Activated naive CD8-positive, alpha-beta T cell treated with anti-CD3 and anti-CD28 coated beads for 36 hours (primary cell): ENCODE measurements at regions not wholly inside any gene's neighbourhood (a gene's known extent, or its start where the extent isn't known, plus 50 kb on each side); places are given as distances from the start of the nearest gene placed in this dataset.
"Not testable (repeated sequence)": the region's sequence is repeated elsewhere in the genome, so short reads cannot be mapped to it uniquely, and the experiment has no call there.

ENCODE experiments used
- DNase-seq: peaks from one replicate; pipeline ENCODE4 v3.0.0; 2021
- H3K27ac Mint-ChIP-seq: one replicate; pipeline ENCODE4 v1.8.0; 2022; ENCODE audit warnings: mild to moderate bottlenecking, moderate library complexity, mixed read lengths
- H3K27me3 Mint-ChIP-seq: one replicate; pipeline ENCODE4 v1.8.0; 2022; ENCODE audit warnings: mild to moderate bottlenecking, mixed read lengths
- H3K36me3 Mint-ChIP-seq: one replicate; pipeline ENCODE4 v1.8.0; 2021; ENCODE audit warnings: mild to moderate bottlenecking, mixed read lengths
- H3K4me1 Mint-ChIP-seq: one replicate; pipeline ENCODE4 v1.8.0; 2021; ENCODE audit warnings: mixed read lengths
- H3K4me3 Mint-ChIP-seq: one replicate; pipeline ENCODE4 v1.8.0; 2022; ENCODE audit warnings: mild to moderate bottlenecking, moderate library complexity, mixed read lengths
- H3K9me3 Mint-ChIP-seq: one replicate; pipeline ENCODE4 v1.8.0; 2022; ENCODE audit warnings: mixed read lengths

DNA sequence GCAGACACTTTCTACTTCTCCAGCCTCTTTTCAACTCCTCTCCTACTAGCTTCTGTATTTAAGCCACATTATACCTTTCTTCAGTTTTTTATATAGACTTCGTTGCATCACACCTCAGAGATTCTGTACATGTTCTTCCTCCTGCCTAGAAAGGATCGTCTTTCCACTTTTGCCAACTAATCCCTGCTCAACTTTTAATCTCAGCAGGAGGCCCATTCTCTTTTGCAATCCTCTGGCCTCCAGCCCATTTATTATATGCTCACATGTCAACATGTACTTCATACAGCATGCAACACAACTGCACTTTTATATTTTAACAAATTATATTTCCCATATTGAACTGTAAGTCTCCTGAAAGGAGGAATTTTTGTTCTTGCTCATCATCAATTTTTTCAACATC is 476.5 kb upstream of the SMIM31 start:
- H3K4me1 Mint-ChIP-seq, DNase-seq, H3K4me3 Mint-ChIP-seq, H3K27me3 Mint-ChIP-seq, H3K27ac Mint-ChIP-seq, H3K36me3 Mint-ChIP-seq, H3K9me3 Mint-ChIP-seq: not testable (repeated sequence)

DNA sequence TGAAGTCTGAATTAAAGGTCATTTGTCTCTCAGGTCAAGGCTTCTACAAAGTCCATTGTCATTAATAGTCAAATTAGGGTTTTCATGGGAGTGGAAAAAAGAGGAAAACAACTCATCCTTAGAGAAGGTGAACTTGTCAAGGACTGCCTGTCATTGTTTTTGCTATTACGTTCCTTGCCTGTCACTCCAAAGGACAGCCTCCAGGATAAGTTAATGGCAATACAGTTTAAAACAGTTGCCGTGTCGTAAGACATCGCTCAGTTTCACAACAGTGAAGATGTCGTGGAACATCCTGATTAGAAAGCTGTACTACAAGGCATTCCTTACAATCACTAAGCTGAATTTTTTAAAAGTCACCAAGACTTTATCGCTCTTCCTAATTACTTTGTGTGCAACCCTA is 466.8 kb upstream of the SMIM31 start:
- Mint-ChIP-seq H3K4me1 (no peaks in the 10 kb centered on the region), H3K27ac (no peak overlapping the region), H3K36me3 (no peaks in the 10 kb centered on the region), H3K9me3 (no peaks in the 10 kb centered on the region), H3K4me3 (no peak overlapping the region), H3K27me3 (no peaks in the 10 kb centered on the region)
- DNase-seq: no peak

DNA sequence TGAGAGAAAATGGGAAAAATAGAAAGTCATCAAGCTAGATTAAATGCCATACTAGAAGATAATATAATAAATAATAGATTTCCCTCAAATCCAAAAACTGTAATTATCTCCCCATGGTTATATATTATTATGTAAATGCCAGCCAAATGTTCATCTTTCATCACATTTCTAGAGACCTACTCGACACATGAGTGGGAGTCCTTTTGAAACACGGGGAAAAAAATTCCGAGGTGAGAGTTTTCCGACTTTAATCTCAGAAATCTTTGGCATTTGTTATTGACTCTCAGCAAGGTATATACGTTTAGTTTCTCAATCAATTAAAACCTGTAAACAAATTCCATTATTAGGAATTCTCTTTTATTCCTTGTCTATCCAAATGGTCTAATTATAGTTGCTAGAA is 465.4 kb upstream of the SMIM31 start:
- no peak for DNase-seq
- Mint-ChIP-seq H3K4me1 (no peaks in the 10 kb centered on the region), H3K4me3 (no peak overlapping the region), H3K36me3 (no peaks in the 10 kb centered on the region), H3K9me3 (no peaks in the 10 kb centered on the region), H3K27me3 (no peaks in the 10 kb centered on the region), H3K27ac (no peak overlapping the region)

DNA sequence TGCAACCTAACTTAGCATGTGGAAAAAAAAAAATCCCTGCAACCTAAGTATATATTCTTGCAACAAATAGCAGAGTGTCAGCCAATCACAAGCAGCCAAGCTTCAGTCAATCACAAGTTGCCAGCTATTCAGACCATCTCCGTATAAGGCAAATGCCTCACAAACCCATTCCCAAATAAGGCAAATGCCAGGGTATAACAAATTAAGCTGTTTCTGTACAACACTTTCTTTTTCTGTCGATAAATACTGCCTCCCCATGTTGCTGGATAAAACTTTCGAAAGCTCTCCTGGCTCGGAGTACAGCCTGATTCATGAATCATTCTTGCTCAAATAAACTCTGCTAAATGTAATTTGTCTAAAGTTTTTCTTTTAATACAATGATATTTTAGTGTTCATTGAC is 460.7 kb upstream of the SMIM31 start:
- Mint-ChIP-seq H3K4me3 (no peak overlapping the region), H3K27ac (no peak overlapping the region), H3K36me3 (no peaks in the 10 kb centered on the region), H3K4me1 (no peaks in the 10 kb centered on the region), H3K27me3 (no peaks in the 10 kb centered on the region), H3K9me3 (no peaks in the 10 kb centered on the region)
- no peak for DNase-seq

DNA sequence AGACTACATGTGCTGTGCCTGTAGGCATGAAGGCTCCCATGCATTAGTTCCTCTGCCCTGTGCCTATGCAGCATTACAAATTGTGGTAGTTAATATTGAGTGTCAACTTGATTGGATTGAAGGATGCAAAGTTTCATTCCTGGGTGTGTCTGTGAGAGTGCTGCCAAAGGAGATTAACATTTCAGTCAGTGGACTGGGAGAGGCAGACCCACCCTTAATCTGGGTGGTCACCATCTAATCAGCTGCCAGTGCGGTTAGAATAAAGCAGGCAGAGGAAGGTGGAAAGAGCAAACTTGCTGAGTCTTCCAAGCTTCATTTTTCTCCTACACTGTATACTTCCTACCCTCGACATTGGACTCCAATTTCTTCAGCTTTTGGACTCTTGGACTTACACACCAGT is 460.2 kb upstream of the SMIM31 start:
- no peaks in the 10 kb centered on the region for H3K4me1 Mint-ChIP-seq
- H3K4me3 Mint-ChIP-seq: no peak overlapping the region
- no peaks in the 10 kb centered on the region for H3K27me3 Mint-ChIP-seq
- H3K27ac Mint-ChIP-seq: no peak overlapping the region
- no peaks in the 10 kb centered on the region for H3K9me3 Mint-ChIP-seq
- no peak for DNase-seq
- H3K36me3 Mint-ChIP-seq: no peaks in the 10 kb centered on the region

DNA sequence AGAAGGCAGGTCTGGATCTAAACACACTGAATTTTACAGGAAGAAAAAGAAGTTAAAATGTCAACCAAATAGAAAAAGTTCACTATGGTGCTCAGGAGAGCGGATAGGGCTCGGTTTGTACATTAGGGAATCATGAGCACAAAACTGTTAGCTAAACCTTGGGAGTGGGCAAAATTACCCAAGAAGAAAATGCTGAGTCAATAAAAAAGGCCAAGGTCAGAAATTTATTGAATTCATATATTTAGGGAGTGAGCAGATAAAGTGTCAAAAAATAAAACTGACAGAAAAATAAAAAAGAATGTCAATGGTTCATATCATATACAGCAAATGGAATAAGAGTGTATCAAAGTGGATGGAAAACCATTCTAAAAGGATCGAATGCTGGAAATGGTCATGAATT is 452.5 kb upstream of the SMIM31 start:
- Mint-ChIP-seq H3K4me3 (no peak overlapping the region), H3K4me1 (no peaks in the 10 kb centered on the region), H3K36me3 (no peaks in the 10 kb centered on the region), H3K27me3 (no peaks in the 10 kb centered on the region), H3K9me3 (no peaks in the 10 kb centered on the region), H3K27ac (no peak overlapping the region)
- no peak for DNase-seq

DNA sequence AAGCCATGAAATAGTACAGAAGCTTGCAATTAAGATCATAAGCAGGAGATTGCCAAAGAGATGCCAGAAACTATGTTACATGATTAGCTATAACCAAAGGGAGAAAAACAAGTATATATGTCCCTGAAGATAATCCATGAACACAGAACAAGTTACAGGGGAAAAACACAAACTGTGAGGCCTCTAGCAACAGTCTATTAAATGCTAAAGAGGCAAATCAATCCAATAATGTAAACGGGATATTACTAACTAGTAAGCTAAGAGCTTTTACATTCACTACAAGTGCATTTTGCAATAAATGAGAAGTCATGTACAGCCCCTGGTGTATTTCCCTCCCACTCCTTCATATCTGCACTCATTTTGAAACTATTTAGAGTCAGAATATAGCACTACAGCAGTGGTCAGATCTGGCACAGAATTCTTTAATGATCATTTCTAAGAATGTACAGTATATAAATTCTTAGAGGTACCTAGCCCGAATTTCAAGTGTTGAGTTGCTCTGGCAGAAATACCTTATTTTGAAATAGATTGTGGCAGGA is 449.8 kb upstream of the SMIM31 start:
- Mint-ChIP-seq H3K27me3 (no peaks in the 10 kb centered on the region), H3K27ac (no peak overlapping the region), H3K36me3 (no peaks in the 10 kb centered on the region), H3K9me3 (no peaks in the 10 kb centered on the region), H3K4me3 (no peak overlapping the region), H3K4me1 (no peaks in the 10 kb centered on the region)
- DNase-seq: no peak

DNA sequence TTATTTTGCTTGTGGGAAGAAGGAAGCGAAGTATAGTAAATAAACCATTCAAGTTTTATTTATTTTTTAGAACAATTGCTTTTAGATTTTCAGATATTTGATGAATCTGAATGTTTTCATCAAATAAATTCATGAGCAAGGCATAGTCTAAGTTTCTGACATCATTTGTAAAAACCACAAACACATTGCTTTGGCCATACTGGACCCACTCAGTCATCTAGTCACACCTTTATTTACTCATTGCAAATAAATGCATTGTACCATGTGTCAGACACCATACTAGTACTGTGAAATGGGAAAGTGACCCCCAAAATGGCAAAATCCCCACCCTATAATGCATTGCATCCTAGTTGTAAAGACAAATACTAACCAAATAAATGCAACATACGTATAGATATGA is 449.1 kb upstream of the SMIM31 start:
- Mint-ChIP-seq H3K4me3 (no peak overlapping the region), H3K36me3 (no peaks in the 10 kb centered on the region), H3K27ac (no peak overlapping the region), H3K9me3 (no peaks in the 10 kb centered on the region), H3K4me1 (no peaks in the 10 kb centered on the region), H3K27me3 (no peaks in the 10 kb centered on the region)
- DNase-seq: no peak

DNA sequence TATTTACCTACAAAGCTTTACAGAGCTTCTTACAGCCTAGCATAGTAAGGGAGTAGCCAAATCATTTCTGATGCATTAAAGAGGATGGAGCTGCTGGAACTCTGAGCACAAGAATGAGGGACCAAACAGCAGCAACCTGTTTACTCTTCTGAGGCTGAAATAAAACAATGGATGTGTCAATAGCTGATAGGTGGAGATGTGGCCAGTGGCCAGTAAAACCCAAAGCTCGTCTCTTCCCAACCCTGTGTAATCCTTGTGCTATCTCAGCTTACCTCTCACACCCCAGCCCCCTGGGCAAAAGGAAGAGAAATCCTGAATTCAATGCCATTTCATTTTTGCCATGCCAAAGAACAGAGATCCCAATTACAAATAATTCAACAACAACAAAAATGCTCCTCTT is 446.7 kb upstream of the SMIM31 start:
- Mint-ChIP-seq H3K27me3 (no peaks in the 10 kb centered on the region), H3K4me3 (no peak overlapping the region)

DNA sequence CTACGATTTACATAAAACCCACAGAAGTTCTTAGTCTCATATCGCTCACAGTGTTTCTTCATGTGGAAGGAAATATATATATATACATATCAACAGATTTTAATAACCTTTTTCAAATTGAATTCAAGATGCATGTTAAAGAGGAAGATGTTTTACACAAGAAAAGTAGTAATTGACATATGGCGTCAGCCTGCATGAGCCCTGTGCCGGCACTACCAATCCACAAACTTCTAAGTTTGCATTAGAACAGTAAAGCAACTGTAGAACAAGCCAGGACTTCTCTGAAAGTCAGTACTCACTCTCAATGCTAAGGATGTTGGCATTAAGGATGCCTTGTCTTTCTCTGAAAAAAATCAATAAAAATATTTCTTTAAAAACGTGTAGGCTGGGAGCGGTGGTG is 441.3 kb upstream of the SMIM31 start:
- H3K4me3 Mint-ChIP-seq: no peak overlapping the region
- no peaks in the 10 kb centered on the region for H3K27me3 Mint-ChIP-seq
- no peak for DNase-seq
- no peak overlapping the region for H3K27ac Mint-ChIP-seq
- H3K4me1 Mint-ChIP-seq: no peaks in the 10 kb centered on the region
- no peaks in the 10 kb centered on the region for H3K9me3 Mint-ChIP-seq
- H3K36me3 Mint-ChIP-seq: no peaks in the 10 kb centered on the region

More for the DNA sequence above, 446.7 kb upstream of the SMIM31 start:
- Mint-ChIP-seq H3K4me1 (no peaks in the 10 kb centered on the region), H3K27ac (no peak overlapping the region), H3K36me3 (no peaks in the 10 kb centered on the region), H3K9me3 (no peaks in the 10 kb centered on the region)
- DNase-seq: no peak

DNA sequence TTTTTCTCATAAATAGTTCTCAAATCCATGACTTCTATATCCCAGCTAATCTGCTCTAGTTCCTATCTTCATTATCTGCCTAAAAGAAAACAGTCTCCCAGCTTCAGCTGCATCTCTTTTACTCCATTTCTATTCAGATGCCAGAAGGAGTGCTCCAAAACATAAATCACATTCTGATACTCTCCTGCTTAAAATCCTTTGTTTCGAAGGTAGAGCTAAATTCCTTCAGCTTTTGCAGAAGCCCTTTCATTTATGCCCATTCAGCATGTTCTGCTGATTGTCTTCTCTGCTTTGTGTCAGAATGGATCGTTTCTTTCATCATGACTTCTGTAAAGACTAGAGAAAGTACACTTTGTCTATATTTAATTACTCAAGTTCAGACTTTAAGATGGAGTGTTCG is 440.1 kb upstream of the SMIM31 start:
- no peaks in the 10 kb centered on the region for H3K27me3 Mint-ChIP-seq
- H3K27ac Mint-ChIP-seq: no peak overlapping the region
- H3K9me3 Mint-ChIP-seq: no peaks in the 10 kb centered on the region
- no peak overlapping the region for H3K4me3 Mint-ChIP-seq
- no peak for DNase-seq
- no peaks in the 10 kb centered on the region for H3K4me1 Mint-ChIP-seq
- H3K36me3 Mint-ChIP-seq: no peaks in the 10 kb centered on the region

DNA sequence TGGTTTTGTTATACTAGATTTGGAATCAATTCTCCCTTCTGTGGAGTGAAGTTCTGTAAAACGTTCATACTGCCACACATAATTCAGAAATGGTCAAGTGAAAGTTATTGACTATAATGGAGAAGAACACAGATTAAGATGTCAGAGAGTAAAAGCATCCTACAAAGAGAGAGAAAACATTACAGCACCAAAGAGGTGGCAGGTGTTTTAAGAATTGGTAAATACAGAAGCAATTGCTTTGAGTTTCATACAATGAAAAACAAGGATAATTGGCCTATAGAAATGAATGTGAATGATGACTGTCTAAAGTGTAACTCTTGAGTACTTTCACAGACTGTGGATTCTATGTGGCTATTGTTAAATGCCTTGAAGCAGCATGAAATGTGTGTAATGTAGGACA is 435.6 kb upstream of the SMIM31 start:
- no peak for DNase-seq
- no peaks in the 10 kb centered on the region for H3K4me1 Mint-ChIP-seq
- no peaks in the 10 kb centered on the region for H3K27me3 Mint-ChIP-seq
- H3K36me3 Mint-ChIP-seq: no peaks in the 10 kb centered on the region
- H3K9me3 Mint-ChIP-seq: no peaks in the 10 kb centered on the region
- H3K4me3 Mint-ChIP-seq: no peak overlapping the region
- H3K27ac Mint-ChIP-seq: no peak overlapping the region

DNA sequence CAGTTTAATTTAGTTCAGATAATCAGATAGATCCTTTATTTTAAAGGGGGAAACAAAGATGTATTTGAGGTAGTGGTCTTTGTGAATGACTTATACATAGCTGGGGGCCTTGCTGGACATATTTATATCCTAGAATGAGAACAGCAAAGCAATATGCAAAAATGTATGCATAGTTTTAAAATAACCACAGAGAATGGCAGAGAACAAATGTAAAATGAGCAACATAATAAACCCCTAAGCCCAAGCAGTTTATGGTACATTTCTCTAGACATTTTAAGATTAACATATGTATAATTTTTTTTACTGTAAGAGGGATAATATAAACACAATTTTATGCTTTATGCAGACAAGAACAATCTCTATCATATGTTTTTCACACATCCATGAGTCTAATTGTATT is 434.2 kb upstream of the SMIM31 start:
- DNase-seq: no peak
- Mint-ChIP-seq H3K27me3 (no peaks in the 10 kb centered on the region), H3K27ac (no peak overlapping the region), H3K36me3 (no peaks in the 10 kb centered on the region), H3K4me1 (no peaks in the 10 kb centered on the region), H3K9me3 (no peaks in the 10 kb centered on the region), H3K4me3 (no peak overlapping the region)

DNA sequence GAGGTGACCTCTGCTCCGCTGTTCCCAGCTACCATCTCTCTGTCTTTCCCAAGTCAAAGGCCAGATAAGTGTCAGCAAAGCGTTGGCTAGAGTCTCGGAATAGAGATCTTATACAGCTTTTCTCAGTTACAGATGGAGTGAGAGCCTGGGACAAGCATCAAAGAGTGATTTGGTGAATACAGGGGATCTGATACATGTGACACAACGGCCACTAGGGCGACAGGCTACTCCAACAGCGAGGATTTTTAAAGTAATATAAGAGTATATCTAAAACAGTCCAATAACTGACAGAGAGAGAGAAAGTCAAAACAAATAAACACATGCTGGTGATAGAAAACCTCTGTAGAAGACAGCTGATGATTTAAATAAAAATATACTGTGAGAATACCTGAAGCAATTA is 433.1 kb upstream of the SMIM31 start:
- Mint-ChIP-seq H3K9me3 (no peaks in the 10 kb centered on the region), H3K36me3 (no peaks in the 10 kb centered on the region)

DNA sequence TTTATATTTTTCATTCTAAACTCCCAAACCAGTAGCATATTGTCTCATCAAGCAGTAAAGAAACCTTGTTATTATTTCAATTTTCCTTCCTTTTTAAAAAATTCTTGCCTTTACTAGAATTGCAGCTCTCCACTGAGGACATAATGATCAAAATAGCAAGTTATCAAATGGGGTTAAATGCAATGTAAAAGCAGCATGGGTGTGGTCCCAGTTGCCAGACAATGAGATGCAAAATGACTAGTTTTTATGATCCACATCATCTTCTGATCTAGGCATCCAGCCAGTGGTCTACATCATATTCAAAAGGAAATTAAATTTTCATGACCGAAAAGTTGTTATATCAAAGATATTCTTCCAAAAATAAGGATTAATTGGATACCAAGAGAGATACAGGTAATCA is 427.9 kb upstream of the SMIM31 start:
- Mint-ChIP-seq H3K4me1 (no peaks in the 10 kb centered on the region), H3K36me3 (no peaks in the 10 kb centered on the region), H3K4me3 (no peak overlapping the region), H3K9me3 (no peaks in the 10 kb centered on the region), H3K27ac (no peak overlapping the region), H3K27me3 (no peaks in the 10 kb centered on the region)
- DNase-seq: no peak

More for the DNA sequence above, 433.1 kb upstream of the SMIM31 start:
- no peak for DNase-seq
- Mint-ChIP-seq H3K4me1 (no peaks in the 10 kb centered on the region), H3K27ac (no peak overlapping the region), H3K4me3 (no peak overlapping the region), H3K27me3 (no peaks in the 10 kb centered on the region)

DNA sequence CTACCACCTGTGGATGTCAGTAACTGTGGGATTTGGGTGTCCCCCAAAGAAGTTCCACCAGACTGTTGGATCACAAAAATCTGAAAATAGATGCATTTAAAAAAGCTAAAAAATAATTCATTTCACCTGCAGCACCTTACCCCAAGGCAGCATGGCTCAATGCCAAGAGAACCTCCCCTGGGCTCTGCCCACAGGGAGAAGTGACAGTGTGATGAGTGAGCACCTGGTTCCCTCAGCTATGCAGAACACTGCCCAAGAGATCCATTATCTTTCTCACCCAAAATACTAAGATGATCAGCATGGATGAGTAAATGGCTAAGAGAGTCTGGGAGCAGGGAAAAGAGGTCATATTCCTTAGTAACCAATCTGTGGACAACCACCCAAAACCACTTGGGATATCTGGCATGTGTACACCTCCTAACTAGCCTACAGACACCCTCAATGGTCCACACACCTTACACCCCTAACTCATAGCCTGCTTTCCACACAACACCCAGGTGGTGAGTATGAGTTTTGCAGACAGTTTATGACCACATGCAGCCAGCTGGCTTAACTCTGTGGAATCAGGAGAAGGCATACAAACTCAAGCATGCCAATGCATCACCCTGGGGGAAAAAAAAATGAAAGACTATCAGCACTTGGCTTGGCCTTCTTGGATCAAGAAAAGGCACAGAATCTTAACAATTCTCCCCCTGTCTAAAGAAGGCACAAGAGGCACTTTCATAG is 416.5 kb upstream of the SMIM31 start:
- Mint-ChIP-seq H3K27ac (no peak overlapping the region), H3K9me3 (peaks cover 9% of the 10 kb centered on the region), H3K36me3 (no peaks in the 10 kb centered on the region), H3K4me3 (no peak overlapping the region), H3K27me3 (no peaks in the 10 kb centered on the region), H3K4me1 (no peaks in the 10 kb centered on the region)
- no peak for DNase-seq
